Fibroblast of lung (primary cell): ENCODE measurements at regions not wholly inside any gene's neighbourhood (a gene's known extent, or its start where the extent isn't known, plus 50 kb on each side); places are given as distances from the start of the nearest gene placed in this dataset.

Experiments
- DNase-seq, 2 donors: peaks; one replicate each; pipeline versions ENCODE4 v3.0.0 to v3.0.0-alpha.2; 2010; ENCODE audit warnings: low read depth in 2 of 2
- H2AFZ ChIP-seq: 2 replicates; pipeline ENCODE4 v1.5.1; 2012; ENCODE audit warnings: low read length, control low read depth, inconsistent platforms
- H3K27ac ChIP-seq: 2 replicates; pipeline ENCODE4 v1.5.1; 2011; ENCODE audit warnings: low read length, control low read depth; ENCODE audit not compliant: insufficient read depth
- H3K27me3 ChIP-seq: 2 replicates; pipeline ENCODE4 v1.5.1; 2011; ENCODE audit warnings: mild to moderate bottlenecking, low read length; ENCODE audit not compliant: control insufficient read depth, insufficient read depth
- H3K36me3 ChIP-seq: 2 replicates; pipeline ENCODE4 v1.5.1; 2011; ENCODE audit warnings: low read length; ENCODE audit not compliant: control insufficient read depth, insufficient read depth
- H3K4me1 ChIP-seq: 2 replicates; pipeline ENCODE4 v1.5.1; 2011; ENCODE audit warnings: low read length; ENCODE audit not compliant: control insufficient read depth, insufficient read depth; ENCODE audit errors: extremely low read depth
- H3K4me2 ChIP-seq: 2 replicates; pipeline ENCODE4 v1.5.1; 2011; ENCODE audit warnings: low read length, control low read depth; ENCODE audit not compliant: insufficient read depth; ENCODE audit errors: extremely low read depth
- H3K4me3 ChIP-seq, 4 experiments: fragments of 200-600 bp in 1 of 4; sonication (generic) in 1 of 4; replicated peaks in 1 of 4; 2 replicates each; pipeline ENCODE4 v1.5.1; 2011 to 2016; ENCODE audit warnings: low read length in 4 of 4, low read depth in 3 of 4, mild to moderate bottlenecking in 3 of 4, control low read depth in 2 of 4, inconsistent platforms in 1 of 4, mixed read lengths in 1 of 4; ENCODE audit not compliant: insufficient read depth in 1 of 4; ENCODE audit errors: control extremely low read depth in 1 of 4
- H3K79me2 ChIP-seq: 2 replicates; pipeline ENCODE4 v1.5.1; 2012; ENCODE audit warnings: mild to moderate bottlenecking, low read length, inconsistent platforms; ENCODE audit not compliant: control insufficient read depth, insufficient read depth
- H3K9ac ChIP-seq: 2 replicates; pipeline ENCODE4 v1.5.1; 2011; ENCODE audit warnings: mild to moderate bottlenecking, low read length, control low read depth; ENCODE audit not compliant: insufficient read depth
- H3K9me3 ChIP-seq: 2 replicates; pipeline ENCODE4 v1.5.1; 2012; ENCODE audit warnings: low read depth, low read length; ENCODE audit not compliant: control insufficient read depth, insufficient read depth
- H4K20me1 ChIP-seq: 2 replicates; pipeline ENCODE4 v1.5.1; 2011; ENCODE audit warnings: low read length; ENCODE audit not compliant: control insufficient read depth, insufficient read depth; ENCODE audit errors: extremely low read depth
- CTCF ChIP-seq, 2 donors: IDR thresholded peaks in 1 of 2; conservative IDR thresholded peaks in 1 of 2; 1 replicate in 1 of 2; 2 replicates in 1 of 2; pipeline ENCODE4 v1.5.1; 2011 to 2012; ENCODE audit warnings: low read length in 2 of 2, control low read depth in 1 of 2, inconsistent platforms in 1 of 2, low read depth in 1 of 2, mild to moderate bottlenecking in 1 of 2
- EZH2 ChIP-seq: IDR thresholded peaks from 2 replicates; pipeline ENCODE4 v1.5.1; 2012; ENCODE audit warnings: low read length, control low read depth, mild to moderate bottlenecking; ENCODE audit errors: missing control alignments

DNA sequence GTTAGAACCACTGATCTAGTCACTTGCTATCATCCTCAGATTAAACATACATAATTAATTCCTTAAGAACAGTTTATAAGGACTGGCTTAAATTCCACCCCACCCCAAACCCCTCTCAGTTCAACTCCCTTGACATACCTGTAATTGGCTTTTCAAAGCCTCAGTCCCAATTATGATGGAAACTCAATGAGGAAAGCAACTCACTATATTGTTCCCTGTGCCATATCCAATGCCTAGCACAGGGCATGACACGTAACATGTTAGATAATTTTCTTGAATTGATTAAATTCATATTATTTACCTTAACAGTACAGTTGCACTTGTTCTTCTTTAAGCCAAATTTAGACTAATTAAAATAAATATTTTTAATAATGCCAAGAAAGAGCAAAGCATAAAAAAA, 465.1 kb upstream of the CHAC2 start:
- no peak overlapping the region for H3K4me2 ChIP-seq
- no peaks in the 10 kb centered on the region for H3K27me3 ChIP-seq
- no peaks in the 10 kb centered on the region for H3K4me1 ChIP-seq
- no peak overlapping the region for H3K4me3 ChIP-seq
- DNase-seq, result no peak
- H2AFZ ChIP-seq, result no peak overlapping the region
- H3K36me3 ChIP-seq, result no peaks in the 10 kb centered on the region
- H3K79me2 ChIP-seq, result no peaks in the 10 kb centered on the region
- no peak overlapping the region for H3K27ac ChIP-seq
- no peak overlapping the region for H3K9ac ChIP-seq
- H3K9me3 ChIP-seq, result no peaks in the 10 kb centered on the region
- TF ChIP-seq EZH2 (no peak), CTCF (conservative IDR thresholded peaks at IDR 0.05 in 1 of 2, IDR thresholded peaks at IDR 0.05 in 1 of 2; ENCODE audit: low read depth in 1 of 2, low read length in 2 of 2) (no peak)
- H4K20me1 ChIP-seq, result no peaks in the 10 kb centered on the region

GRCh38 chr2:53289309-53290006, 478.1 kb upstream of the CHAC2 start:
- Histone ChIP-seq H3K4me2 (no peak overlapping the region), H3K79me2 (no peaks in the 10 kb centered on the region), H3K9me3 (no peaks in the 10 kb centered on the region), H2AFZ (no peak overlapping the region), H3K27ac (no peak overlapping the region), H3K36me3 (no peaks in the 10 kb centered on the region), H3K4me1 (no peaks in the 10 kb centered on the region), H3K4me3 (no peak overlapping the region), H4K20me1 (no peaks in the 10 kb centered on the region), H3K27me3 (no peaks in the 10 kb centered on the region), H3K9ac (no peak overlapping the region)
- TF ChIP-seq CTCF (conservative IDR thresholded peaks at IDR 0.05 in 1 of 2, IDR thresholded peaks at IDR 0.05 in 1 of 2; ENCODE audit: low read depth in 1 of 2, low read length in 2 of 2) (no peak), EZH2 (no peak)
- peak in 1 of 2 donors; percentile 5 for DNase-seq

DNA sequence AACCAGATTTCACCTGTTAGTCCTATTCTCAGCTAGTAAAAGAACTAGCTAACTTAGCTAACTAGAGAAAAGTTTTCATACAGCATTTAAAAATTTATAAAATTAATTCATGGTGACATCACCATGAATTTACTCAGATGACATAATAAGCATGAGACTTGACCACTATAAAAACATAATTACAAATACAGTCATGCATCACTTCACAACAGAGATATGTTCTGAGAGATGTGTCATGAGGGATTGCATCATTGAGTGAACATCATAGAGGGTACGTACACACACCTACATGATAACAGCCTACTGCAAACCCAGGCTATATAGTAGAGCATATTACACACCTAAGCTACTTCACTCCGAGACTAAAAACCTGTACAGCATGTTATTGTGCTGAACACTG, 481.3 kb upstream of the CHAC2 start:
- H4K20me1 ChIP-seq, result no peaks in the 10 kb centered on the region
- H3K4me1 ChIP-seq, result no peaks in the 10 kb centered on the region
- no peak overlapping the region for H3K9ac ChIP-seq
- H2AFZ ChIP-seq, result no peak overlapping the region
- no peak overlapping the region for H3K4me3 ChIP-seq
- DNase-seq, result peak; percentile 6 to 37
- H3K27ac ChIP-seq, result no peak overlapping the region
- no peaks in the 10 kb centered on the region for H3K36me3 ChIP-seq
- H3K79me2 ChIP-seq, result no peaks in the 10 kb centered on the region
- no peaks in the 10 kb centered on the region for H3K9me3 ChIP-seq
- TF ChIP-seq CTCF (conservative IDR thresholded peaks at IDR 0.05 in 1 of 2, IDR thresholded peaks at IDR 0.05 in 1 of 2; ENCODE audit: low read depth in 1 of 2, low read length in 2 of 2) (no peak), EZH2 (no peak)
- no peaks in the 10 kb centered on the region for H3K27me3 ChIP-seq
- H3K4me2 ChIP-seq, result no peak overlapping the region
